ENCODE measurements at regions not wholly inside any gene's neighbourhood (a gene's known extent, or its start where the extent isn't known, plus 50 kb on each side); places are given as distances from the start of the nearest gene placed in this dataset.
"Not testable (repeated sequence)": the region's sequence is repeated elsewhere in the genome, so short reads cannot be mapped to it uniquely, and the experiment has no call there.

- Histone ChIP-seq H3K27ac (no peak overlapping the region), H3K4me1 (no peaks in the 10 kb centered on the region), H3K4me3 (replicated peaks in 1 of 3) (no peak overlapping the region), H3K9me3 (no peaks in the 10 kb centered on the region), H3K36me3 (no peaks in the 10 kb centered on the region), H3K27me3 (no peaks in the 10 kb centered on the region)
- WGBS, 2 donors = 67 to 69% methylated on average over 1 of the region's 1 CpG
- DNase-seq = no peak
- intact Hi-C loops (cut with DNase I) = no loop called here
- TF ChIP-seq POLR2A (IDR thresholded peaks at IDR 0.05) (no peak), CTCF (IDR thresholded peaks at IDR 0.05) (no peak)
Observed at GRCh38 chr4:189228726-189229125, 711.9 kb upstream of the FRG1 start.

- Histone ChIP-seq H3K4me3 (replicated peaks in 1 of 3) (no peak overlapping the region), H3K27ac (no peak overlapping the region), H3K27me3 (no peaks in the 10 kb centered on the region), H3K9me3 (no peaks in the 10 kb centered on the region), H3K4me1 (no peaks in the 10 kb centered on the region), H3K36me3 (no peaks in the 10 kb centered on the region)
- TF ChIP-seq CTCF (IDR thresholded peaks at IDR 0.05) (no peak), POLR2A (IDR thresholded peaks at IDR 0.05) (no peak)
- no peak for DNase-seq
- intact Hi-C loops (cut with DNase I) = no loop called here
- 60 to 91% methylated on average over 2 of the region's 2 CpGs for WGBS, 2 donors
Observed at GRCh38 chr4:189232274-189232673, 708.4 kb upstream of the FRG1 start.

GRCh38 chr4:189233754-189234153 is 706.9 kb upstream of the FRG1 start:
- H3K36me3 ChIP-seq; H3K27ac ChIP-seq; H3K4me1 ChIP-seq; intact Hi-C loops (cut with DNase I); H3K4me3 ChIP-seq (replicated peaks in 1 of 3); H3K9me3 ChIP-seq; H3K27me3 ChIP-seq: not testable (repeated sequence)
- peak in 1 of 2 donors; percentile 19 for DNase-seq
- WGBS, 2 donors = 0% methylated on average over 1 of the region's 1 CpG; no CpG with 5 or more reads in 1 of the 2 donors

- DNase-seq = peak in 1 of 2 donors; percentile 7
Observed at GRCh38 chr4:189234948-189235347, 705.7 kb upstream of the FRG1 start.

GRCh38 chr4:189235599-189235998 is 705.1 kb upstream of the FRG1 start:
- intact Hi-C loops (cut with DNase I) = no loop called here
- no peak for DNase-seq
- Histone ChIP-seq H3K36me3 (no peaks in the 10 kb centered on the region), H3K27me3 (no peaks in the 10 kb centered on the region), H3K4me1 (no peaks in the 10 kb centered on the region), H3K9me3 (no peaks in the 10 kb centered on the region), H3K4me3 (replicated peaks in 1 of 3) (no peak overlapping the region), H3K27ac (no peak overlapping the region)
- TF ChIP-seq POLR2A (IDR thresholded peaks at IDR 0.05) (no peak), CTCF (IDR thresholded peaks at IDR 0.05) (no peak)
- 83 to 98% methylated on average over 6 of the region's 6 CpGs for WGBS, 2 donors

More at GRCh38 chr4:189234948-189235347, 705.7 kb upstream of the FRG1 start:
- intact Hi-C loops (cut with DNase I); H3K4me3 ChIP-seq (replicated peaks in 1 of 3); H3K4me1 ChIP-seq; H3K27ac ChIP-seq; H3K36me3 ChIP-seq; H3K27me3 ChIP-seq; H3K9me3 ChIP-seq: not testable (repeated sequence)

GRCh38 chr4:189236321-189236720 is 704.4 kb upstream of the FRG1 start:
- 97 to 98% methylated on average over 11 to 23 of the region's 28 CpGs for WGBS, 2 donors

GRCh38 chr4:189237340-189237739 is 703.3 kb upstream of the FRG1 start:
- H3K27me3 ChIP-seq = no peaks in the 10 kb centered on the region
- no peaks in the 10 kb centered on the region for H3K4me1 ChIP-seq
- DNase-seq = no peak
- H3K27ac ChIP-seq = no peak overlapping the region
- H3K9me3 ChIP-seq = no peaks in the 10 kb centered on the region
- TF ChIP-seq POLR2A (IDR thresholded peaks at IDR 0.05) (no peak), CTCF (IDR thresholded peaks at IDR 0.05) (no peak)
- H3K4me3 ChIP-seq (replicated peaks in 1 of 3) = no peak overlapping the region
- WGBS, 2 donors = 89 to 97% methylated on average over 10 to 13 of the region's 13 CpGs
- H3K36me3 ChIP-seq = no peaks in the 10 kb centered on the region
- intact Hi-C loops (cut with DNase I) = no loop called here

More at GRCh38 chr4:189236321-189236720, 704.4 kb upstream of the FRG1 start:
- H3K36me3 ChIP-seq; H3K4me1 ChIP-seq; H3K27ac ChIP-seq; DNase-seq; H3K27me3 ChIP-seq; H3K4me3 ChIP-seq (replicated peaks in 1 of 3); intact Hi-C loops (cut with DNase I); H3K9me3 ChIP-seq: not testable (repeated sequence)

All from thyroid gland (tissue), 4 donors.